PC-3 (cell line): ENCODE measurements at regions not wholly inside any gene's neighbourhood (a gene's known extent, or its start where the extent isn't known, plus 50 kb on each side); places are given as distances from the start of the nearest gene placed in this dataset.

ENCODE experiments used
- ATAC-seq: fragments of 200-7000 bp; cut with Tn5 transposase; 2 replicates; pipeline ENCODE4 v1.9.1; 2020; ENCODE audit warnings: mild to moderate bottlenecking, moderate library complexity
- BruUV-seq: library from RNA; stranded (reverse); fragments of 400-500 nt; replicated peaks from 2 replicates; lab custom pipeline; 2021; lab: Mats Ljungman, UMichigan
- CTCF ChIA-PET: fragments of 300-600 bp; sonication (Branson Sonifier 250); formaldehyde crosslinking; loops from one replicate; lab custom pipeline; 2022; ENCODE audit warnings: antibody characterized with exemption; lab: Charles Lee
- POLR2A ChIA-PET: fragments of 300-600 bp; sonication (Branson Sonifier 250); formaldehyde crosslinking; loops from one replicate; lab custom pipeline; 2022; ENCODE audit warnings: antibody characterized with exemption; ENCODE audit not compliant: unreplicated experiment; lab: Charles Lee
- DNase-seq: peaks from one replicate; pipeline ENCODE4 v3.0.0-alpha.2; 2015
- H2AFZ ChIP-seq: fragments of 300-600 bp; sonication (generic); 2 replicates; pipeline ENCODE4 v1.6.0; 2016; ENCODE audit warnings: antibody characterized with exemption, low read length
- H3F3A ChIP-seq: fragments of 300-600 bp; sonication (generic); one replicate; pipeline ENCODE4 v1.6.0; 2017; ENCODE audit warnings: antibody characterized with exemption, low read length, control low read depth, mild to moderate bottlenecking; ENCODE audit not compliant: unreplicated experiment
- H3K27ac ChIP-seq: fragments of 300-600 bp; sonication (generic); 2 replicates; pipeline ENCODE4 v1.5.1; 2016; ENCODE audit warnings: mild to moderate bottlenecking, low read length
- H3K27me3 ChIP-seq: fragments of 300-600 bp; sonication (generic); 2 replicates; pipeline ENCODE4 v1.6.1; 2016; ENCODE audit warnings: low read length, mixed read lengths
- H3K36me3 ChIP-seq: fragments of 300-600 bp; sonication (generic); 2 replicates; pipeline ENCODE4 v1.6.1; 2016; ENCODE audit warnings: low read depth, mixed run types, low read length, mixed read lengths
- H3K4me1 ChIP-seq: fragments of 300-600 bp; sonication (generic); 2 replicates; pipeline ENCODE4 v1.5.1; 2016; ENCODE audit warnings: low read length; ENCODE audit not compliant: insufficient read depth
- H3K4me2 ChIP-seq: fragments of 300-600 bp; sonication (generic); 2 replicates; pipeline ENCODE4 v1.6.0; 2016; ENCODE audit warnings: low read length
- H3K4me3 ChIP-seq: fragments of 300-600 bp; sonication (generic); 2 replicates; pipeline ENCODE4 v1.5.1; 2016; ENCODE audit warnings: mild to moderate bottlenecking, low read length, mixed read lengths
- H3K79me2 ChIP-seq: fragments of 300-600 bp; sonication (generic); 2 replicates; pipeline ENCODE4 v1.6.1; 2017; ENCODE audit warnings: low read length, mixed read lengths
- H3K9ac ChIP-seq: fragments of 300-600 bp; sonication (generic); 2 replicates; pipeline ENCODE4 v1.6.0; 2016; ENCODE audit warnings: mild to moderate bottlenecking, low read length
- H3K9me2 ChIP-seq: fragments of 300-600 bp; sonication (generic); replicated peaks from 2 replicates; pipeline ENCODE4 v1.6.1; 2016; ENCODE audit warnings: mixed run types, low read length, mixed read lengths
- H3K9me3 ChIP-seq: fragments of 300-600 bp; sonication (generic); 2 replicates; pipeline ENCODE4 v1.6.1; 2016; ENCODE audit warnings: low read length, mixed read lengths
- H4K20me1 ChIP-seq: fragments of 300-600 bp; sonication (generic); 2 replicates; pipeline ENCODE4 v1.6.1; 2016; ENCODE audit warnings: low read length, mixed read lengths
- CTCF ChIP-seq: fragments of 300-600 bp; sonication (generic); conservative IDR thresholded peaks from 2 replicates; pipeline ENCODE4 v1.5.1; 2017; ENCODE audit warnings: antibody characterized with exemption, low read depth, mild to moderate bottlenecking, low read length
- EZH2 ChIP-seq: fragments of 300-600 bp; sonication (generic); IDR thresholded peaks from one replicate; pipeline ENCODE4 v1.6.1; 2017; ENCODE audit warnings: antibody characterized with exemption, mild to moderate bottlenecking, low read length; ENCODE audit not compliant: unreplicated experiment
- EZH2phosphoT487 ChIP-seq: fragments of 300-600 bp; sonication (generic); IDR thresholded peaks from 2 replicates; pipeline ENCODE4 v1.6.1; 2018; ENCODE audit warnings: mild to moderate bottlenecking, antibody characterized with exemption, low read length, borderline replicate concordance
- intact Hi-C: fragments of 100-400 bp; cut with micrococcal nuclease; formaldehyde crosslinking; loops from 2 replicates; pipeline ENCODE4 v1.9.0; 2023

- TF ChIP-seq CTCF: no peak
- TF ChIP-seq EZH2: no peak
- no peak for TF ChIP-seq EZH2phosphoT487
- Histone ChIP-seq H3K4me2 (no peak overlapping the region), H3K27ac (no peak overlapping the region), H4K20me1 (no peaks in the 10 kb centered on the region), H3K9me3 (no peaks in the 10 kb centered on the region), H3K36me3 (no peaks in the 10 kb centered on the region), H3K9ac (no peak overlapping the region), H3F3A (no peaks in the 10 kb centered on the region), H3K27me3 (no peaks in the 10 kb centered on the region), H3K9me2 (no peaks in the 10 kb centered on the region), H3K79me2 (no peaks in the 10 kb centered on the region), H2AFZ (no peak overlapping the region), H3K4me1 (no peaks in the 10 kb centered on the region), H3K4me3 (no peak overlapping the region)
- intact Hi-C loops: no loop called here
- BruUV-seq: no TSS peak
- POLR2A ChIA-PET: no interaction called here
- CTCF ChIA-PET: no interaction called here
- DNase-seq (no peak), ATAC-seq (no peak)
These were observed 298.5 kb downstream of the RPLP1 start for GRCh38 chr15:69751147-69751546.

GRCh38 chr15:69751566-69751965 lies 298.9 kb downstream of the RPLP1 start:
- Histone ChIP-seq H3K4me1 (no peaks in the 10 kb centered on the region), H3K4me2 (no peak overlapping the region), H3K9ac (no peak overlapping the region), H3K27ac (no peak overlapping the region), H3K9me3 (no peaks in the 10 kb centered on the region), H2AFZ (no peak overlapping the region), H4K20me1 (no peaks in the 10 kb centered on the region), H3K36me3 (no peaks in the 10 kb centered on the region), H3K79me2 (no peaks in the 10 kb centered on the region), H3K4me3 (no peak overlapping the region), H3K27me3 (no peaks in the 10 kb centered on the region), H3F3A (no peaks in the 10 kb centered on the region), H3K9me2 (no peaks in the 10 kb centered on the region)
- DNase-seq (no peak), ATAC-seq (no peak)
- intact Hi-C loops: no loop called here
- BruUV-seq: no TSS peak
- POLR2A ChIA-PET: no interaction called here
- CTCF ChIA-PET: no interaction called here
- TF ChIP-seq CTCF: no peak
- no peak for TF ChIP-seq EZH2phosphoT487
- no peak for TF ChIP-seq EZH2

- DNase-seq (no peak), ATAC-seq (no peak)
- H3K27me3 ChIP-seq: no peaks in the 10 kb centered on the region
- no peak overlapping the region for H3K4me3 ChIP-seq
- intact Hi-C loops: no loop called here
- no peaks in the 10 kb centered on the region for H3K9me2 ChIP-seq
- H3K4me1 ChIP-seq: peaks cover 4% of the 10 kb centered on the region
- H3K27ac ChIP-seq: no peak overlapping the region
- H2AFZ ChIP-seq: no peak overlapping the region
- no peaks in the 10 kb centered on the region for H4K20me1 ChIP-seq
- no peaks in the 10 kb centered on the region for H3F3A ChIP-seq
- BruUV-seq: no TSS peak
- no peak for TF ChIP-seq EZH2
- no peak for TF ChIP-seq CTCF
- no peak for TF ChIP-seq EZH2phosphoT487
- ChIA-PET POLR2A (no interaction called here), CTCF (no interaction called here)
- no peak overlapping the region for H3K4me2 ChIP-seq
- H3K36me3 ChIP-seq: no peaks in the 10 kb centered on the region
- H3K9me3 ChIP-seq: no peaks in the 10 kb centered on the region
- H3K9ac ChIP-seq: no peak overlapping the region
- no peaks in the 10 kb centered on the region for H3K79me2 ChIP-seq
These were observed 301.2 kb downstream of the RPLP1 start for GRCh38 chr15:69753867-69754266.
